HG03196 (cell line): ENCODE measurements at regions not wholly inside any gene's neighbourhood (a gene's known extent, or its start where the extent isn't known, plus 50 kb on each side); places are given as distances from the start of the nearest gene placed in this dataset.

Source experiments
- ATAC-seq: cut with Tn5 transposase; IDR thresholded peaks from one replicate; pipeline ENCODE4 v1.9.1; 2021; ENCODE audit not compliant: unreplicated experiment

GRCh38 chr3:3579658-3580057 is 219.6 kb upstream of the LRRN1 start:
- no peak for ATAC-seq

GRCh38 chr3:3578718-3579117 is 220.5 kb upstream of the LRRN1 start:
- ATAC-seq = no peak

DNA sequence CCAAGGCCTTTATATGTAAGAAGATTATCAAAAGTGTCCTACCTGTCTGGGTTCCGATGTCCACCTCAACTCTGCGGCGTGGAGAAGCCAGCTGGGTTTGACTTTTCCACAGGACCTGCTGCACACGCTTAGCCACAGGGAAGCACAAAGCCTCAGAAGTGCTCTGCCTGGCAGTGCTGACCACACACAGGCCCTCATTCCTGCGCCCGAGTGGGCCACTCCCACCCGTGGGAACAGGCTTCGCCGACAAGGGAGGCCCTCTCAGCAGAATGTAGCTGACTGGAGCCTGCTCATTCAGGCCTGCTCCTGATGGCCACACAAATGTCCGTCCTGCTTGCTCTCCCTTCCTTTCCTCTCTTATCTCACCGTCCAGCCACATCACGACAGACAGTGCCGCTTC is 221.4 kb upstream of the LRRN1 start:
- ATAC-seq = no peak

DNA sequence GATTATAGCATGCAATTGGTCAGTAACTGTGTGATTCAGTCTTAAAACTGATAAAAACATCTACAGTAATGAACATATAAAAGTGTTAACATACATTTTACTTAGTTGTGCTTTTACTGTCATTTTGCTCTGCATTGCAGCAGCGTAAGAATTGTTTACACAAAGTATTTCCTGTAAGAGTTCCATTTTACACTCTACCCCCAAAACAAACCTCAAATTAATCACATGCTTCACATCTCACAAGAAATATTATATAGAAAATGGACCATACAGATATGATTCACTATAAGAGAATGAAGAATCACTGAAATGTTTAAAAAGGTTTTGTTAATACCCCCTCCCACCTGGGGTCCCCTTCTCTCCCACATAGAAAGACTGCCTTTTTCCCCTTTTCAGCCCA is 225.9 kb upstream of the LRRN1 start:
- ATAC-seq = no peak

DNA sequence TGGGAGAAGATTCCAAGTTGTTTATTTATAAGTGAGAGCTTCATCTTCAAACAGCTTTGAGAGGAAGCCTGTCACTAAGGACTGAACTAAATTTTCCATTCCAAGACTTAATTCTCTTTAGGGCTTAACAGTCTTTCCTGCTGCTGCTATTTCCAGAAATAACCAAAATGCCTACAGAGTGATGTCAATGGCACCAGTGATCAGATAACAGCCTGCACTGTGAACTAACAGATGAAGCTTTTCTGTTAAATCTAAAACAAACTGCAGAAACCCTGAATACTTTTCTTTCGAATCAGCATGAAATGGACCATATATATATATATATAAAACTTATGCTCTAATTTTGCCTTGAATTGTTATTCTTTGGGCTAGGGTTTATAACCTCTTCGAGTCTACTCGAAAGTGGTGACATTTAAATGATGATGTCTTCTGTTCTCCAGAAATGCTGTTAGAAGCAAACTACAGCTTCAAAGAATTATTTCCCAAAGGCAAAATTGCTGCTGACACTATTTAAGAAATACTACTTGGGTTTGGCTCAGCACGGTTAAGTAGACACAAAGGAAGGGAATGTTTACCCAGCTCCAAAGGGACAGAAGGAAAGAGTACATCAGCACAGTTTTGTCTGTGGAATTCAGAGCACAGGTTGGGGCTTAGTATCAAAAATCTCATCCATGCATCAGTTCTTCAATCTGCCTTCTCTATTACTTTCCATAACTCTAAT is 238.5 kb upstream of the LRRN1 start:
- ATAC-seq = no peak

- no peak for ATAC-seq
Observed at GRCh38 chr3:3559786-3560185, 239.4 kb upstream of the LRRN1 start.

DNA sequence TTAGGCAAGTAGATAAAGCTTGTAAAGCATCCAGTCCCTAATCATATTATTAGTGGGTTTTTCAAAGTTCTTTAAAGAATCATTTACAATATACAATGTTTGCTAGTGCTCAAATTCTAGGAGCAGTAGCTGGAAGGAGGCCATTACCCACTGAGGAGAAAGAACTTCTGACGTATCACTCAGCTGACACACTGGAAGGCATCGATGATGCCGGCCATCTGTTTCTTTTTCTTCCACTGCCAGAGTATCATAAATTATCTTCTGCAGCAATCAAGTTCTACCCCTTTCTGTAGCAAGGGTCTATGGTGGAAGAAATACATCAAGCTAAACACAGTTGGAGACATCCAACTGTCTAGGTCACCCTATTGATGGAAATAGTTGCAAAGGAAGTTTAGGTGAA is 243.2 kb upstream of the LRRN1 start:
- ATAC-seq = no peak

- ATAC-seq = no peak
Observed at GRCh38 chr3:3553236-3553635, 246.0 kb upstream of the LRRN1 start.

DNA sequence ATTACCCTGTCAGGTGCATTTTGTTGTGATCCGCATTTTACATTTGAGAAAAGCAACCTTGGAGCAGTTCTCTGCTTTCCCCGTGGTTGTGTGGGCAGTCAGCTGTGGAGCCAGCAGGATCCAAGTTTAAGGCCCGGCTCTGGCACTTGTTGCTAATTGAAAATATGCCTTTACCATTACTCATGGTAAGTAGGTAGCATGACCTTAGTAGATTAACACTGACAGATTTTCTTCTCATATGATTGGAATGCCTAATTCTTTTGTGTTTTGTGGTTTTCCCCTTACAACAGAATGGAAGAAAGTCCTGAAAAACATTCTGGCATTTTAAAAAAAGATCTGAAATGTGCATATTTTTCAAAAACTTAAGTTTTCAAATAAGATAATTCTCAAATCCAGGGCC is 246.5 kb upstream of the LRRN1 start:
- no peak for ATAC-seq

- no peak for ATAC-seq
Observed at GRCh38 chr3:3551981-3552380, 247.2 kb upstream of the LRRN1 start.

GRCh38 chr3:3545360-3545759 is 253.9 kb upstream of the LRRN1 start:
- ATAC-seq = no peak

GRCh38 chr3:3538451-3538850 is 260.8 kb upstream of the LRRN1 start:
- no peak for ATAC-seq

GRCh38 chr3:3532508-3532907 is 266.7 kb upstream of the LRRN1 start:
- no peak for ATAC-seq

- ATAC-seq = no peak
Observed at GRCh38 chr3:3531476-3531875, 267.8 kb upstream of the LRRN1 start.

DNA sequence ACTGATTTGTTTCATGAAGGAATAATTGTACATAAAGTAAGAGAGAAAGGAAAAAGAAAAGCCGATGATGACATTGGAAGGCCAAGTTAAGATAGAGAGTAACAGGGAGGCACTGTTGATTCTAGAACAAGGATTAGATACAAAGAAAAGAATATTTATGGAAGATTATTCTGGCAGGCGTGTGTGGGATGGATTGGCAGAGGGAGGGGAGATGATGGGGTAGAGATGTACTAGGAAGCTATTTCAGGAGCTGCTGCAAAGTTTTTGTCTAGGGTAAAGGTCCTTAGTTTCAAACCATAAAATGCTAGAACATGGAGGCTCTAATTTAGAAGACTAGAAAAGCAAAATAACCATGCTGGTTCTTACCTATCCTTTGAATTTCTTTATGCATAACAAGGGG is 280.0 kb upstream of the LRRN1 start:
- ATAC-seq = no peak

GRCh38 chr3:3516996-3517395 is 282.2 kb upstream of the LRRN1 start:
- no peak for ATAC-seq

DNA sequence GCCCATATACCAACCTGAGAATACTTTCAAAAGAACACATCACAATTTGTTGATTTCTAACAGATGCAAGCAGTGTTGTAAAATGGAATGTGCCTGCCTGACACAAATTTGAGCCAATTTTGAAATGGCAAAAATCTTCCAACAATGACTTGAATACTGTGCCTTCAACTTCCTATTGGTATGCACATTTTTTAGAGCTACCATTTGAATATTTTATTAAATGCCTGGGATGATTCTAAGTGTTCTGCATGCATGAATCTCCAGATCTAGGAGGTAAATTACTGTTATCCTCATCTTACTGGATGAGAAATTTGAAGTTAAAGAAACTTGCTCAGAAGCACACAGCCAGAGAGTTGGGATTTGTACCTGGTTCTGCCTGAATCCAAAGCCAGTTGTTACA is 282.8 kb upstream of the LRRN1 start:
- no peak for ATAC-seq

- no peak for ATAC-seq
Observed at GRCh38 chr3:3509665-3510064, 289.6 kb upstream of the LRRN1 start.

DNA sequence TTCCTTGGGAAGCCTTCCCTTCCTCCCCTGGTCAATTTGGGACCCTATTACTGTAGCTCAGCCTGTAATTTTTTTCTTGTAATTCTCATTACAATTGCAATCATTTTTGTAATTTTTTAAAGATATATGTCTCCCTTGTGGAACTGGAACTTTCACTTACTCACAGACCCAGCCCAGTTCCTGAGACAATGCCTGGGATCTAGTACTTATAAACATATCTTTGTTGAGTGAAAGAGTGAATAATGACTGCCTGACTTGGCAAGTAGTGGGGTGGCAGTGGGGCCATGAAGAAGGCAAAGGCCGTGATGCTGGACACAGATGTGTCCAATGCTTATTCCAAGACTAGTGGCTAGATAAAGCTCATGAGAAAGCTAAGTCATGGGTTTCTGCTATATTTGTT is 294.5 kb upstream of the LRRN1 start:
- ATAC-seq = no peak

DNA sequence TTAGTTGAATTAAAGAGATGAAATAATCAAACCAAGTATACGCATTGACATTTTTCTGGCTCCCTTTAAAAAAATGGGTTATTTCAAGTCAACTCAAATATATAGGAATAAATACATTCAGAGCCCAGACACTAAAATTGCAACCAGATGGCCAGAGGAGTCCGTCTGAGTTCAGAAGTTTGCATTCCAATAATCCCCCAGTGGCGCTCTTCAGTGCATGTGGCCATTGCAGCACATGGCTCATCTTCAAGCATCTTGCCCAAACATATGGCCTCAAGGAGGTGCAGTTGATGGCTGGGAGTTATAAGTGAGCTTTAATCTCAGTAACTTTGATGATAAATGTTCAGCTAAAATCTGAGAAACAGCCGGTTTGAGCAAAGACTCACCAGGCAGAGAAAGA is 295.8 kb upstream of the LRRN1 start:
- no peak for ATAC-seq

GRCh38 chr3:3499987-3500386 is 299.2 kb upstream of the LRRN1 start:
- ATAC-seq = no peak

GRCh38 chr3:3499012-3499562 is 300.1 kb upstream of the LRRN1 start:
- no peak for ATAC-seq

GRCh38 chr3:3495611-3496010 is 303.6 kb upstream of the LRRN1 start:
- no peak for ATAC-seq
